ENCODE measurements at regions not wholly inside any gene's neighbourhood (a gene's known extent, or its start where the extent isn't known, plus 50 kb on each side); places are given as distances from the start of the nearest gene placed in this dataset.
"Not testable (repeated sequence)": the region's sequence is repeated elsewhere in the genome, so short reads cannot be mapped to it uniquely, and the experiment has no call there.

- no peak for DNase-seq
These were observed 586.5 kb upstream of the NRG3 start for GRCh38 chr10:81288544-81288943.

DNA sequence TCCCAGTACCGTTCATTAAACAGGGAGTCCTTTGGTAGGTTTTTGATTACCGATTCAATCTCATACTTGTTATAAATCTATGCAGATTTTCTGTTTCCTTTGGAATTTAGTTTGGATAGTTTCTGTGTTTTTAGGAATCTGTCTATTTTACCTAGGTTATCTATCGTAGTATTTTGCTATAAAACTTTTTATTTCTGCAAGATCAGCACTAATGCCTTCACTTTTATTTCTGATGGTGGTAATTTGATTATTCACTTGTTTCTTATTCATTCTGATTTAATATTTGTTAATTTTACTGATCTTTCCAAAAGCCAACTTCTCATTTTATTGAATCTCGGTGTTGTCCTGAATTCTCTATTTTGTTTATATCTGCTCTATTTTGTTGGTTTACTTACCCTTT, 577.7 kb upstream of the NRG3 start:
- DNase-seq, result no peak

DNA sequence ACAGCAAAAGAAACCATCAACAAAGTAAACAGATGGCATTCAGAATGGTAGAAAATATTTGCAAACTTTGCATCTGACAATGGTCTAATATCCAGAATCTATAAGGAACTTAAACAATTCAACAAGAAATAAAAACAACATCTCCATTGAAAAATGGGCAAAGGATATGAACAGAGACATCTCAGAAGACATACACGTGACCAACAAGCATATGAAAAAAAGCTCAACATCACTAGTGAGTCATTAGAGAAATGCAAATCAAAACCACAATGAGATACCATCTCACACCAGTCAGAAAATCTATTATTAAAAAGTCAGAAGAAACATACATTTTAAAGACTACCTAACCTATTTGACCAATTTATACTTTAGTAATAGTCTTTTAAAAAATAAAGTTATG, 571.3 kb upstream of the NRG3 start:
- DNase-seq, result no peak

GRCh38 chr10:81306971-81307782, 567.8 kb upstream of the NRG3 start:
- DNase-seq, result no peak

DNA sequence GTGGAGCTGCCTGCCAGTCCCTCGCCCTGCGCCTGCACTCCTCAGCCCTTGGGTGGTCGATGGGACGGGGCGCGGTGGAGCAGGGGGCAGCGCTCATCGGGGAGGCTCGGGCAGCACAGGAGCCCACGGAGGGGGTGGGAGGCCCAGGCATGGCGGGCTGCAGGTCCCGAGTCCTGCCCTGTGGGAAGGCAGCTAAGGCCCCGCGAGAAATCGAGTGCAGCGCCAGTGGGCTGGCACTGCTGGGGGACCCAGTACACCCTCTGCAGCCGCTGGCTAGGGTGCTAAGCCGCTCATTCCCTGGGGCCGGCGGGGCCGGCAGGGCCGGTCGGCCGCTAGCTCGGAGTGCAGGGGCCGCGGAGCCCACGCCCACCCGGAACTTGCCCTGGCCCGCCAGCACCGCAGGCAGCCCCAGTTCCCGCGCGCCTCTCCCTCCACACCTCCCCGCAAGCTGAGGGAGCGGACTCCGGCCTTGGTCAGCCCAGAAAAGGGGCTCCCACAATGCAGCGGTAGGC, 565.9 kb upstream of the NRG3 start:
- DNase-seq, result no peak

- no peak for DNase-seq
These were observed 560.5 kb upstream of the NRG3 start for GRCh38 chr10:81314471-81314870.

DNA sequence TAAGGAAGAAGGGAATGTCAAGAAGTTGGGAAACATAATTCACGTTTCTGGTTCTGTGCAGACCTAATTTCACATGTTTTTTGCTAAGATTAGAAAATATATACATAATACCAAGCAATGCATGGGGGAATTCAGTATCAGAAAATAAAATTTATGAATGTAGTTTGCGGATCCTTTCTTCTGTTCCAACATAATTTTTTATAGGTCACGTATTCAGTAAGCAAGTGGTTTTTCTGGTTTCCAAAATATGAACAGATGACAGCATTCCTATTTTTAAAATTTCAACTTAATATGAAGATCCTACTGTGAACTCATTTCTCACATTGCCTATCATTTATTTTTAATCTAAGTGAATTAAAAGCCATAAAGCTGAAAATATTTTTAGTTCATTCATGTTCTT, 560.0 kb upstream of the NRG3 start:
- DNase-seq, result no peak

GRCh38 chr10:81348003-81348402, 527.0 kb upstream of the NRG3 start:
- no peak for DNase-seq

GRCh38 chr10:81367132-81367531, 507.9 kb upstream of the NRG3 start:
- DNase-seq, result no peak

- no peak for DNase-seq
These were observed 488.2 kb upstream of the NRG3 start for GRCh38 chr10:81386817-81387216.

- DNase-seq, result no peak
These were observed 471.5 kb upstream of the NRG3 start for GRCh38 chr10:81403451-81403850.

- DNase-seq, result no peak
These were observed 469.6 kb upstream of the NRG3 start for GRCh38 chr10:81405399-81405798.

DNA sequence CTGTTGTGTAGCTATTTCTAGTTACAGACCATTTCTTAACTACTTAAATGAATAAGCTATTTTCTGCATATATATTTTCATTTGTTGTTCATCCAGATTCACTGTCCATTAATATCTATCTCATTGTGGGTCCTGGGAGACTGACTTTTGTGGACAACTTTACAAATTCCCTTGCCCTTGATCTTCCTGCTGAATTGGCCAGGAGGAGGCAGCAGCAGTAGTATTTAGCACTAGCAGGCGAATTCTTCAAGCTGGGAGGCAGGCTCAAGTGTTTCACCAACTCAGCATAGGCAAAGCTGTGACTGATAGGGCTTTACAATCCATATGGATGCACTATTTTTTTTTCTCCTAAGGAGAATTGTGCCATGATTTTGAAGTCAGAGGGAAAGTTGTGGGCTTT, 461.0 kb upstream of the NRG3 start:
- no peak for DNase-seq

GRCh38 chr10:81426722-81427121, 448.3 kb upstream of the NRG3 start:
- DNase-seq, result no peak

DNA sequence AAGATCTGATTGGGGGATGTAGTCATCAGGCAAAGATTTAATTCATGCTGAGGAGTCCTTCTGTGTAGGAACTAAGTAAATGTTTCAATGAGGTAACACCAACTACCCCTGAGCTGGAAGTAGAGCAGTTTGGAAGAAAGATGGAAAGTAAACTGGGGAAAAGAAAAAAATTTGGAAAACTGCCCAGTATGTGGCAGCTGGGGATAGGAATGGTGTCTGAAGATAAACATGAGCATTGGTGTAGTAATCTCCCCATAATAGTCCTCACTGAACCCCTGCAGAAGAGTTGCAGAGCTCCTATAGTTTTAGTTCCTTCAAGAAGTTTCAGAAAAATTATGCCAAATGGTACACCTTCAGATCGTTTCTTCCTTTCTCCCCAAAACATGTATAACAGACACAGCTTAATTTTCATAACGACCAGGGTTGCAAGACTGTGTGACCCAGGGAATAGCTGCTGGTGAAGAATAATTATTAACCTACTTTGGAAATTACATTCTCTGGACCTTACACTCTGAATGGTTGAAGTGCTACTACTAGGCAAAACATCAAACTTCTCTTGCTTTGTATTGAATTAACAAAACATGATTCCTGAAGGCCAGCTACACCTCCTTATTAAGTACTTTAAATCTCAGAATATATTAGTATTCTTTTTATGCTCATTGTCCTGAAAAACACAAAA, 446.4 kb upstream of the NRG3 start:
- no peak for DNase-seq

DNA sequence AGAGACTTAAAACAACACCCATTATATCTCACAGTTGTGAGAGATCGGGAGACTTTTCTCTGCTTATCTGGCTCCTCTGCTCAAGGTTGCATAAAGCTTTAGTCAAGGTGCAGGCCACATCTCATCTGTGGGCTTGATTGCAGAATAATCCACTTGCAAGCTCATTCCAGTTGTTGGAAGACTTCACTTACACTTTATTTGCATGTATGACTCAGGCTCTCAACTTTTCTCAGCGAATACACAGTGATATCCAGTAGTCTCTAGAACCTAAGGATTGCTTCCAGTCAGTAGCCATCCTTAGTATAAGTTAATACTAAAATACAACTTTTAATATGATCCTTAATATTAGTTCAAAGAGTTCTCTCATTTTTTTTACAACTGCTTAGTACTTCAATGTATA, 435.5 kb upstream of the NRG3 start:
- DNase-seq, result no peak

DNA sequence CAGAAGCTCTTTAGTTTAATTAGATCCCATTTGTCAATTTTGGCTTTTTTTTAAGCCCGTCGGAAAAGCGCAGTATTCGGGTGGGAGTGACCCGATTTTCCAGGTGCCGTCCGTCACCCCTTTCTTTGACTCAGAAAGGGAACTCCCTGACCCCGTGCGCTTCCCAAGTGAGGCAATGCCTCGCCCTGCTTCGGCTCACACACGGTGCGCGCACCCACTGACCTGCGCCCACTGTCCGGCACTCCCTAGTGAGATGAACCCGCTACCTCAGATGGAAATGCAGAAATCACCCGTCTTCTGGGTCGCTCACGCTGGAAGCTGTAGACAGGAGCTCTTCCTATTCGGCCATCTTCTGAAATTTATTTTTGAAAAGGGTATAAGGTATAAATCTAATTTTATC, 433.4 kb upstream of the NRG3 start:
- DNase-seq, result not testable (repeated sequence)

- DNase-seq, result no peak
These were observed 430.6 kb upstream of the NRG3 start for GRCh38 chr10:81444242-81444929.

GRCh38 chr10:81450651-81451050, 424.3 kb upstream of the NRG3 start:
- DNase-seq, result no peak

DNA sequence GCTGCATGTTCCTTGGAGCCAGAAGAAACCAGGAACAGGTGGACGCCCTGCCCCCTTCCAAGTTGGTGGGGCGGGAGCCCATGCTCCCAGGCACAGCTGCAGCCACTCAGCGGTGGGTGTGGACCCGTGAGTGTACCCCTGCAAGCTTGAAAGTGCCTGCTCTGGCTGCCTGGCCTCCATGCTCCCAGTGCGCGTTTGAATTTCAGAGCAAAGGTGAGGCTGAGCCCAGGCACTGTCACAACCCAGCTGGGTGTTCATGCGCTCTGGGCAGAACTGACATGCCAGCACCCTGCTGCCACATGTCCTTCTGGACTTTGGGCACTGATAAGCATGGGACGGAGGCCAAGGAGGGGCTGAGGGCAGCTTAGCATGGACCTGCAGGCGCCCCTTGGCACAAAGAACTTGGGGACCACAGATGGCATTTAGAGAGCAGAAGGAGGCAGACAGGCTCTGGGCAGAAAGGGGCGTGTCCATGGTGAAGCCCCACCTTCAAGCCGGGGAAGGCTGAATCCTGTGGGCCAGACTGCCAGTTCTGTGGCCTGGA, 402.0 kb upstream of the NRG3 start:
- DNase-seq, result no peak

- DNase-seq, result no peak
These were observed 401.2 kb upstream of the NRG3 start for GRCh38 chr10:81473755-81474154.

DNA sequence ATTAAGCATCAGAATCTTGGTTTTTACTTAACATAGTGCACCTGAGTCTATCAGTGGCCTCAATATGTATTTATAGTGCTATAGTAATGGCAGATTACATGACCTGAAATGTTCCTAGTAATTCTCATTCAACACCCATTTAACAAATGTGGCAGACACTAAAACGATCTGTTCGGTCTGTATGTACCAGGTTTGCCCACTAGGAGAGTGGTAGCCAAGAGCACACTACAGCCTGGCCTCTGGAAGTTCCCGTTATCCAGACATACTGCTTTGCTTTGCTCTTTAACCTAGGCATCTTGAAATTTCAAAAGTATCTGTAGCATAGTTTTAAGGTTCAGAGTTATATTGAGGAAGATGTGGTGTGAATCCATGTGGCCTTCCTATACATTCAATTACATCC, 395.7 kb upstream of the NRG3 start:
- no peak for DNase-seq

DNA sequence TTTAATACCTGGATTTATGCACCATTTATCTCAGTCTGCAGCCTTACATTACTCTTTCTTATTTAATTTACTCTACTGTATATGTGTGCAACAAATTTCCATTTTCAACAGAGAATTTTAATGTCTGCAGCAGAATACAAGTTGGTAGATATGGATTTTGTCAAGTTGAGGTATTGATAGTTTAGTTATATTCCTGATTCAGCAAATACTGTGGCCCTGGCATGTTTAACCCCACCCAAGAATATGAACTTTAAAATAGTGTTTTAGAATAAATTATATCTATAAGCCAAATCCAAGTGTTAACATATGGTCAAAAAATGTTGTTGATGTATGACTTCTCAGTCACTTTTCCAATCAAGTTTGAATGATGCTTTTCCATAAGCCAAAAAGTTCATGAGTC, 378.4 kb upstream of the NRG3 start:
- DNase-seq, result no peak
